ENCODE measurements at regions not wholly inside any gene's neighbourhood (a gene's known extent, or its start where the extent isn't known, plus 50 kb on each side); places are given as distances from the start of the nearest gene placed in this dataset.

- DNase-seq (ENCODE audit: low read depth): peak; percentile 95
Measured at GRCh38 chr6:121826156-121826810, 390.8 kb downstream of the GJA1 start.

- DNase-seq (ENCODE audit: low read depth): no peak
Measured at GRCh38 chr6:121828146-121828886, 392.9 kb downstream of the GJA1 start.

DNA sequence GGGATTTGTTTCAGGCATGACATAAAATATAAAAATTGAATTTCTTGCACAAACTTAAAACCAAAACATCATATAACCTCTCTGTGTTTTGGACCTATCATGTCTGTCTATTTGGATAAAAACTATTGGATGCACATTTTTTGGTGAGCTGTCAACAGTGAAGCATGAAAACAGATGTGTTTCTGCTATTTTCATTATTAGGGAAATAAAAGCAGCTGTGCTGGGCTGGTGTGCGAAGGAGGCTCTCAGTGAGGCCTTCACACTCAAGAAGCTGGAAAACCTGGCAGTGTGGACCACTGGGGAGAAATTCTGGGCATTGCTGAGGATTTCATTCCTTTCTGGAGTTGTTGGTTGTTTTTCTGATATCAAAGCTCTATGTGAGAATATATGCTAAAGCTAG lies 395.3 kb downstream of the GJA1 start:
- DNase-seq (ENCODE audit: low read depth): no peak

DNA sequence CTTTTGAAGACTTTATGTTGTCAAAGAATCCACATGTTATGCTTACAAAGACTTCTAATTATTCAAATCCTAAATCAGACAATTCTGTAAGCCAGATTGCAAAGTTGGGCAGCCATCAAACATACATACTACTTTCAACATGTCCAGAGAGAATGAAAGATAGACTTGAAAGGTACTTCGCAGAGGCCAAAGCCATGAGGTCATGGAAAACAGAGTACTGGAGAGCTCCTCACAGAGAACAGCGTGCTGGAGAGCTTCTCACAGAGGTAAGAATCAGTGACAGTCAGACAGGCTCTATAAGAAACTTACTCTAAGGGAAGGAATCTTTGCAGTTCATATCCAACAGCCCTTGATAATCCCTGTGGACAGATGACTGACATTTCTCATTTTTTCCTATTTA lies 400.2 kb downstream of the GJA1 start:
- DNase-seq (ENCODE audit: low read depth): peak; percentile 53

- DNase-seq (ENCODE audit: low read depth): no peak
Measured at GRCh38 chr6:121837545-121838229, 402.2 kb downstream of the GJA1 start.

- peak; percentile 74 for DNase-seq (ENCODE audit: low read depth)
Measured at GRCh38 chr6:121838842-121839241, 403.4 kb downstream of the GJA1 start.

GRCh38 chr6:121839896-121840295 lies 404.4 kb downstream of the GJA1 start:
- DNase-seq (ENCODE audit: low read depth): no peak

- DNase-seq (ENCODE audit: low read depth): no peak
Measured at GRCh38 chr6:121844898-121845297, 409.5 kb downstream of the GJA1 start.

DNA sequence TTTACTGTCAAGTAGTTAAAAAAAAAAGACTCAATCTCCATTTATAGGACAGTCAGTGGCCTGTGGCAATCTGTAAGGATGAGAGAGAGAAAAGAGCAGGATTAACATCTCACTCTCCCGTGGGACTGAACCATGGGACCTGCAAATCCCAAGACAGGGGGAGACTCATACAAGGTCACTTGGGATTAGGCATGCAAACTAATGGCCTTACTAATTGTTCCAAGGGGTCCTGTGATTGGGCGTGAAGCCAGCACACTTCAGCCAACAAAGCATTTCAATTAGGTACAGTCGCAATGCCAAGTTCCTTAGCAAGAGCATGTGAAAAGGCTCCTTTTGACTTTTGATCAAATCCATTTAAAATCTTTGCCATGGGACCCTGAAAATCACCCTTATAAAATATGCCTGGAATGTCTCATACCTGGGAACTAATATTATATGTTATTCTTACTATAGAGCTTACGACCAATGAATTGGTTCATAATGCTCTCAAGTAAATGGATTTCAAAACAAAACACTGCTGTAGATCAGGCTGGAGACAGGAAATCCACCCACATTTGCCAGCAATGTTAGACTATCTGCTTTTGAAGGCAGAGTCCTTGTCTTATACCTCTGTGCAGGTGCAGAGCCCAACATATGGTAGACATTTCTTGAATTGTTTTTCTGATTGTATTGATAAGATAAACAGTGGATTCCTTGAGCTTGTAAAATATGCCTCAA lies 412.5 kb downstream of the GJA1 start:
- DNase-seq (ENCODE audit: low read depth): no peak

DNA sequence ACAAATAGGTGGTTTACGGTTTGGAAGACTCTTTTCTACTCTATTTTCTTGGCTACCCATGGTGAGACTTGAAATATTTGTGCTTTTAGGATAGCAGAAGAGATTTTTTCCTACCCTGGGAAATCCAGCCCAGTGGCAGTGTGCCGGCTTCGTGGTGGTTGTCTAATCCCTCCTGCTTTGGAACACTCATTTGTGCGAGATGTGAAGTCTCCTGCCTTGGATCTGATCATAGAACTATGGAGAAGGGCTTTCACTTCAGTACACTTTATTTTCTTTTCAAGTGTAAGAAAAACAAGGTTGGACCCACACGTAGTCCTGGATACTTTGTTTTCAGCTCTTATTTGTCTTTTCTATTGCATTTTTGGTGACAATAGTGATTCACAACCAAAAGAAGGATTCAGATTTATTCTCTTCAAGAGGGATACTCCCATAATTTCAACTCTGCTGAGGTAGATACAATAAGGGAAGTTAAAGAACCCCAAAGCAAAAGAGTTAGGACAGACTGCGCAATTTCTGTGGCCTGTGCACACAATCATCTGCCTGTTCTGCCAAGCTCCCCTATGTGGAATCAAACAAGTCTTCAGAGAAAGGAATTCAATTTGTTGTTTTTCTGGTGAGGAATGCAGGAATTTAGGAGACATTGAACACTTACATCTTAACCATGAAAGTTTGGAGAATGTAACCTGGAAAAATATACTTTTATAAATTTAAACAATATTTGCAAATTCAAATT lies 413.2 kb downstream of the GJA1 start:
- peak; percentile 40 for DNase-seq (ENCODE audit: low read depth)

DNA sequence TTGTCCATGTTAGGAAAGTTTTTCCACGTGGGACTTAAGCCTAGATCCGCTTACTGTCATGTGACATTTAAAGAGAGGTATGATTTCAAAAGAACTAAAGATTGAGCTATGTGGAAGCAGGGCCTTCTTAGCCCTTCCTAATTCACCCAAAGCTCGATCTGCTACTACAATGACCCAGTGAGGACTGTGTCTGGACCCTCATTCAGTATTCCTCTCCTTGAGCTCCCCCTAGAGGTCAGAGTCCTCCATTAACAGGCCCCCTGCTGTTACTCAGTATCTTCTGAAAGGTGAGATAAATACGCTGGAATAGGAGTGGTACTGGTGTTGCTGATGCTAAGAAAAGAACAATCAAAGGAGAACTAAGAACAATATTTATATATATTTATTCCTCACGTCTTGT lies 414.0 kb downstream of the GJA1 start:
- DNase-seq (ENCODE audit: low read depth): peak; percentile 75

DNA sequence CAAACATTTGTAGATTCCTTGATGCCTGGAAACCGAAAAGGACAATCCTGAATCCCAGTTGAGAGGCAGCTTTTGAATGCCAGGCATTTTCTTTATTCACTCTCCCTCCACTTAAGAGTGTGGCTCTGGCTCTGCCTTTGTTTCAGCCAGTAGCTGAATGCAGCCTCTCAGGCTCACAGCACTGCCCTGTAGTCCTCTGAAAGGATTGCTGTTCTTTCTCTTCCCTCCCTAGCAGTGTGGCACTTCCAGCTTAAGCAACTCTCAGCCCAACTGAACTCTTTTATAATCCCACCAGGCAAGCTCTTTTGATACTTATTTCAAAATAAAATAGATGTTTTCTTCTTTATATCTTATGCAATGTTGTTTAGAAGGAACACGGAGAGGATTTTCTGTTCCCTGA lies 415.6 kb downstream of the GJA1 start:
- peak; percentile 47 for DNase-seq (ENCODE audit: low read depth)

DNA sequence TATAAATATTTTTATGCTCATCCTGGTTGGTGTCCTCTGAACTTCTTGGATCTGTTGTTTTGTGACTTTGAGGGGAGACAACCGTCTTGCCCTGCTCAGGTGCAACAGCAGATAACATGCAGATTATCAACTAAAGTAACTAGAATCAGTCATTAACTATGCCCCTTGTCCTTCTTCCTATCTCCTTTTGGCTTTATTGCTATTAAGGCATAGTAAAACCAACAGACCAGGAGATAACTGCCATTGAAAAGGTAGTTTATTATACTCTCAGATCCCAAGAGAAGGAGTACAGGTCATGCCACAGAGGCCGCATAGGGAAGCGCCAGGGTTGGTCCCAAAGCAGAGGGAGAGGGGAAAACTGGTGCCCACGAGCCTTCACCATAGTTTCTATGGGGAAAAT lies 418.2 kb downstream of the GJA1 start:
- DNase-seq (ENCODE audit: low read depth): no peak

GRCh38 chr6:121855521-121855920 lies 420.1 kb downstream of the GJA1 start:
- no peak for DNase-seq (ENCODE audit: low read depth)

GRCh38 chr6:121856296-121856695 lies 420.9 kb downstream of the GJA1 start:
- DNase-seq (ENCODE audit: low read depth): peak; percentile 66

DNA sequence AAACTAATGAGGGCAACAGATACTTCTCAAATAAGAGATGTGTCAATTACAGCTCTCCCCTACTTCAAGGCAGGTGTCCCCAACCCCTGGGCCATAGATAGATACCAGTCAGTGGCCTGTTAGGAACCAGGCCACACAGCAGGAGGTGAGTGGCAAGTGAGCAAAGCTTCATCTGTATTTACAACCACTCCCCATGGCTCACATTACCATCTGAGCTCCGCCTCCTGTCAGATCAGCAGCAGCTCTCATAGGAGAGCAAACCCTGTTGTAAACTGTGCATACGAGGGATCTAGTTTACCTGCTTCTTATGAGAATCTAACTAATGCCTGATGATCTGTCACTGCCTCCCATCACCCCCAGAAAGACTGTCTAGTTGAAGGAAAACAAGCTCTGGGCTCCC lies 422.1 kb downstream of the GJA1 start:
- DNase-seq (ENCODE audit: low read depth): peak; percentile 48

GRCh38 chr6:121858310-121858709 lies 422.9 kb downstream of the GJA1 start:
- no peak for DNase-seq (ENCODE audit: low read depth)

DNA sequence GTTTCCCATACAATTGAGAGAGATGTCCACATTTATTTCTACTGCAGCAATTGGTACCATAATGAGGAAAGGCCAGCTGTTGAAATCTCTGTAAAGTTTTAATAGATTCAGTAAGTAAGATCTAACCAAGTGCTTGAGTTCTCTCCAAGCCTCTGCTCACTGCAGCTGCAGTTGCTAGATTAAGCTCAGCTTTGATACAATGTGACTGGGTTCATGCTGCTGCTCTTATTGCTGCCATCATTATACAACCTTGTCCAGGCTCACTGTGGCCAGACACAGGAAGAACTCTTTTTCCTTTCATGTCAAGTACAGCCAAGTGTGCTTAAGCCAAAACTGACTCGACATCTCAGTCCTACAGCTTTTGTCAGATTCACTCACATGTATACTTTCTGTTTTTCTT lies 423.5 kb downstream of the GJA1 start:
- DNase-seq (ENCODE audit: low read depth): no peak

DNA sequence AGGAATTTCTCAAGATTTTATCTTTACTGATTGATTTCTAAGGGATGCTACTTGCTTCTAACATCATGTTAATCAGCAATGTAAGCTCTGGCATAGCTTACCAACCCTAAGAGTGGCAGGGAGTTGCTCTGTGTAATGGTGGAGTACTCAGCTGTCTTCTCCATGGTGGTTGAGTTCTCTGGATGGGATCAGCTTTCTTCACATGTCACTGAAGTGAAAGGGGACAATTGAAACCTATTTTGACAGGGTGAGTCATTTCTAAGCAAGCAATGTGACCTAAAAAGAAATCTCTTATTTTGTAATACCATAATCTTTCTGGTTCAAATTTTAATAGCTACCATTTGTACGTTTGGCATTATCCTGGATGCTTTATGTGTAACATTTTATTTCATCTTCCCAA lies 430.4 kb downstream of the GJA1 start:
- no peak for DNase-seq (ENCODE audit: low read depth)

DNA sequence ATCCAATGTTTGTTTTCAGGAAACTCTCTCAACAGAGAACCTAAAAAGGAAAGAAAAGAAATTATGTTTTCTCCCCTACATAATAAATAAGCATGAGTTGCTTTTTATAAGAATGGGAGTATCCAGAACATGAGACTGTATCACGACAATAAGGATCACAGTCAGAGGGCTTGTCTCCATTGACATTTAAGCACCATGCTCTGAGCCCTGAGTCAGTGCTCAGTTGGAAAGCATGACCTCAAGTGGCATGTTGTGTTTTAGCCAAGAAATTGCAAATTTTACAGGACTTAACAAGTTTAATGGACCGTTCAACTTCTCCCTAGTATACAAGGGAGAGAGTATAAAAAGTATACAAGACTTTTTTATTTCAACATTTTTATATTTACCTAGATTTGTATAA lies 431.6 kb downstream of the GJA1 start:
- DNase-seq (ENCODE audit: low read depth): peak; percentile 44

- peak; percentile 81 for DNase-seq (ENCODE audit: low read depth)
Measured at GRCh38 chr6:121868206-121868605, 432.8 kb downstream of the GJA1 start.

DNA sequence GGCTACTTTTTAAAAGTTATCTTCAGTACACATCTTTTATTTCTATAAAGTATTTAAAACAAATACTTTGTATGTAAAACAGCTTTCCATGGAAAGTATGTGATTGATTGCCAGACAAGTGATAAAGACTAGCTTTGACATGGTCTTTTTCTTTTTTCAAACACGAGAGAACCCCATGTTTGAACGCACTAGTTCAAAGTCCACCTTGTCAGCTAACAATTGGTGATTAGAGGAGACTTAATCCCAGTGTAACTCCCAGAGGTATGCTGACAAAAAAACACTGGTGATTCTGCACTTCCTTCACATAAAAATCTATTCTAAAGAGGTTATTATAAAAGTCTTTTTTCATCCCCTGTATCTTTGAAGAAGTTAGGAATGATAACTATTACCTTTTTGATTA lies 438.1 kb downstream of the GJA1 start:
- no peak for DNase-seq (ENCODE audit: low read depth)
